Stimulated activated CD8-positive, alpha-beta memory T cell treated with anti-CD3 and anti-CD28 coated beads, Interleukin-7, amount 100 ng/mL, for 4 hours (primary cell): ENCODE measurements at regions not wholly inside any gene's neighbourhood (a gene's known extent, or its start where the extent isn't known, plus 50 kb on each side); places are given as distances from the start of the nearest gene placed in this dataset.

Experiments
- DNase-seq, 2 donors: peaks; one replicate each; pipeline ENCODE4 v3.0.0-alpha.2; 2020; ENCODE audit warnings: low read depth in 2 of 2

DNA sequence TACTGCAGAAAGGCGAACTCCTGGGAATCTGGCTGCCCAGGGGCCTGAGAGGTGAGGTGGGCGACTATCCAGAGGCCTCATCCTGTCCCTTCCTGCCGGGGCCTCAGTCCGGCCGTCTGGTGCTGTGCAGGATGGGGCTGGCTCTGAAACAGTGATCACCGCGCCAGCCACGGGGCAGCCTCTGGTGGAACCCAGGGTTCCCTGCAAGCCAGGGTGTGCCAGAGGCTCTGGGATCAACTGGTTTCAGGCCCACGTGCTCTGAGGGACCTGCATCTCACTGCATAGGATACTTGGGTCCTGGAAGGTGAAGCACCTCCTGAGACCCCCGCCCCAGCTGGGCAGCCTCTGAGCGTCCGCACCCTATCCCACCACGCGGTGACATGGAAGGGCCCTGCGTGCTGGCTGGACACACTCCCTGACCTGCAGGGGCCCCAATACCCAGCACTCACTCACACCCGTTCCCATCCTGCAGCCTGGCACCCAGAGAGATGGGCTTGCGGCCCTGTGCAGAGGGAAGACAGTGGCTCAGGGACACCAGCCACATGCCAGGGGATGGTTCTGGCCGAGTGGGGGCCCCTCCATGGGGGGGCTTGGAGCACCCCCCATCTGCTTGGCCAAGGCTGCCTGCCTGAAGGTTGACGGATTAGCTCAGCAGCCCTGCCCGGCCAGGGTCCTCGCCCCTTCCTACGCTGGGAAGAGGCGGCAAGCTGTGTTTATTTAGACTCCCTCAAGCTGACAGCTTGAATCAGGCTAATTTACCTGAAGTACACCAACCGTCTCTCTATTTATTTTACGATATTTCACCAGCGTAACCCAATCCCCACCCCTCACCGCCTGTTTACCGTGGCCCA lies 64.3 kb upstream of the TTC34 start:
- no peak for DNase-seq

DNA sequence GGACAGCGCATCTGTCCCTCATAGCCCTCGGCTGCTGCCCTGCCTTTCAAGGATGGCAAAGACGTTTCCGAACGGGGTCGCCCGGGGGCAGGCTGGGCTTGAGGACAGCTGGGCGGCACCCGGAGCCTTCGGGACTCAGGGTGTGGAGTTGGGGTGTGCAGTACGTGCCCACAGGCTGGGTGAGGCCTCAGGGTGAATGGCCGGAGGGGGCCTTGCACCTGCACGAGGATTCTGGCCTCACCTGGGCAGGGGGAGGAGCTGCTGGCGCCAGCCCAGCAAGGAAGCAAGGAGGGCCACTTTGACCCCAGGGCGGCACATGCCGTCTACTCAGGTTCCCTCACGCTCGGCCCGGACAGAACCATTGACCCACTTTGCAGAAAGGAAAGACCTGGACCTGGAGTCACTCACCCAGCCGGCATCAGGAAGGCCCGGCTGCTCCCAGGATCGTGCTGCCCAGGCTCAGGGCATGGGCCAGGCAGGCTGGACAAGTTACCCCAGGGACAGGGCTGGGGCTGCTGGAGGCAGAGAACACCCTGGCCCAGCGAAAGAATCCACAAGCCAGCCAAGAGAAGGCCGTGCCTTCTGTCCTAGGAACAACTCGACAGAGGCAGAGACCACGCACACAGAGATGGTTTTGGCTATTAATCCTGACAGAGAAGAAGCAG lies 65.1 kb upstream of the TTC34 start:
- no peak for DNase-seq

DNA sequence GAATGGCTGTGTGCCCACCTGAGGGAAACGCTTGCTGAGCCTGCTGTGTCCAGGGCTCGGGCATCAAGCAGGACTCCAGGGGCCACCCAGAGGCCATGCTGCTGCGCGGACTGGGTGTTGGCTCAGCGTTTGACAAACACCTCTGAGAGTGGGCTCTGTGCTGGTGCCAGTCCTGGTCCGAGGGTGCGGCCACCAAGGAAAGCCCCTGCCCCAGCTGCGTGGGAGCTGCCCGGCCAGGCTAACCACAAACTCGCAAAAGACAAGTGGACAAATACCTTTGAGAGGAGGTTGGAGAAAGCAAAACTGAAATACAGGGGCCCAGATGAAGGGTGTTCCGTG lies 65.6 kb upstream of the TTC34 start:
- no peak for DNase-seq

DNA sequence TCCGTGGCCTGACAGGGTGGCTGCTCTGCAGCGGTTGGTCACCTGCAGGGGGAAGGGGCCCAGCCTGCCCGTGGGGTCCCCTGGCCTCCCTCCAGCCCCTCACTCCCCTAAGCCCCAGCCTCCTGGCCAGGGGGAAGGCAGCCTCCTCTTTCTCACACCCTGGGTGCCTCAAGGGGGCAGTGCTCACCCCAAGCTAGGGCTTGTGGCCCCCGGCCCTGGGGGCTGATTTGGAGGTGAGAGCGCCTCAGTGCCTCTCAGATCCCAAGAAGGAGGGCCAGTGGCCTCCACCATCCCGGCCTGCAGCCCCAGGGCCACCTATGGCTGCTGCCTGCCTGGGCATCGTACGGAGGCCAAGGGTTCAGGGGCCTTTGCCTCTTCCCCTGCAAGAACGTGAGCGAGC lies 66.4 kb upstream of the TTC34 start:
- no peak for DNase-seq

DNA sequence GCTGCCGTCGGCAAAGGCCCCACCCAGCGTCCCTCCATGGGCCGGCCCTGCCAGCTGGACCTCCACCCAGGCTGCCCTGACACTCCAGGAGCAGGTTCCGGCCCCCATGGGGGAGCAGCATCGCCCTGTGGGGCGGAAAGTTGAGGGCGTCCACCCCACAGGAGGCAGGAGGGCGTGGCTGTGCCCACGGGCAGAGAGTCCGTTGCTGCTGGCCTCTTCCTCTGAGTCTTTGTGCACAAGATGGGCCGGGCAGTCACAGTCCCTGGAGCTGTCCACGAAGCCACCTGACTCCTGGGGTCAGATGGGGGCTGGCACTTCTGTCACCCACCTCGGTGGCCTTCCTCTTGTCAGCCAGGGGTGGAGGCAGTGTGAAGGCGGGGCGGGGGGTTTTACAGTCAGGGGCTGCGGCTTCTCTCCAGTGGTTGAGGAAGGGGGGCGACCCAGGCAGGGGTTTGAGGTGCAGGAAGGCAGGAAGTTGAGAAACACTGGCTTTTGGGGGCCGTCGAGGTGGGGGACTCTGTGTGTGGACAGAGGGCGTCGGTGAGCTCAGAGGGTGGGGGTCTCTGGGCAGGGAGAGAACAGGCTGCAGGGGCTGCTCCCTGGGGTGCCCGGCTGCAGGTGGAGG lies 67.2 kb upstream of the TTC34 start:
- DNase-seq, result no peak

DNA sequence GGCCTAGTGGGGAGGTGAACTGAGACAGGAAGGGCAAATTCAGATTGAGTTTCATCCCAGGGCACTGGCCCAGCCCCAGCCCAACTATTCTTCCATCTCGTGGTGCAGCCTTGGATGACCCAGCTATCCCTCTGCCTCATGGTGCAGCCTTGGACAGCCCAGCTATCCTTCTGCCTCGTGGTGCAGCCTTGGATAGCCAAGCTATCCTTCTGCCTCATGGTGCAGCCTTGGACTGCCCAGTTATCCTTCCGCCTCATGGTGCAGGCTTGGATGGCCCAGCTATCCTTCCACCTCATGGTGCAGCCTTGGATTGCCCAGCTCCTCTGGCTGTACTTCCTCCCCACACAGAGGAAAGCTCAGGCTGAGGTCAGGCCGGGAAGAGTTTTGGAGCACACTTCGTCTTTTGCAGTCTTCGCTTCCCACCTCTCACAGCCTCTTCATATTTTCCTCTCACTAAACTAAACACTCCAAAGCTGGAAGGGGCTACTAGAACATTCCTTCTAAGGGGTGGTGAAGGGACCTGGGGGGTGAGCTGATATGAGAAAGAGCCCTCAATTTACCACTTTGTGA lies 69.8 kb upstream of the TTC34 start:
- DNase-seq, result no peak

DNA sequence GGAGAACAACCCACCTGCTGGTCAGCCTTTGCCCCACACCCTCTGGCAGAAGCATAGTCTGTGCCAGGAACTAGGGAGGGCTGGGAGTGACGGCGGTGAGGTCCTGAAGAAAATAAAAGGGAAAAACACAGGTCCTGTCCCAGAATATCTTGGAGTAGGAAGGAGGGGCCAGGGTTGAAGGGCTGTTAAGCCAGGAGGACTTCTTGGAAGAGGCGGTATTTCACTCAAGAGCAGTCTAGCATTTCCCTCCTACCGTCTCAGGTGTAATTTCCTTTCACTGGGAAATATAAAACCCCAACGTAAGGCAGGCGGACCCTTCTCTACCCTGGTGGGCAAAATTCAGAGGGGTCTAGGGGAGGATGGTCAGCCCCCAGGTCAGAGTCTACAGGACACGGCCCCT lies 72.7 kb upstream of the TTC34 start:
- no peak for DNase-seq

DNA sequence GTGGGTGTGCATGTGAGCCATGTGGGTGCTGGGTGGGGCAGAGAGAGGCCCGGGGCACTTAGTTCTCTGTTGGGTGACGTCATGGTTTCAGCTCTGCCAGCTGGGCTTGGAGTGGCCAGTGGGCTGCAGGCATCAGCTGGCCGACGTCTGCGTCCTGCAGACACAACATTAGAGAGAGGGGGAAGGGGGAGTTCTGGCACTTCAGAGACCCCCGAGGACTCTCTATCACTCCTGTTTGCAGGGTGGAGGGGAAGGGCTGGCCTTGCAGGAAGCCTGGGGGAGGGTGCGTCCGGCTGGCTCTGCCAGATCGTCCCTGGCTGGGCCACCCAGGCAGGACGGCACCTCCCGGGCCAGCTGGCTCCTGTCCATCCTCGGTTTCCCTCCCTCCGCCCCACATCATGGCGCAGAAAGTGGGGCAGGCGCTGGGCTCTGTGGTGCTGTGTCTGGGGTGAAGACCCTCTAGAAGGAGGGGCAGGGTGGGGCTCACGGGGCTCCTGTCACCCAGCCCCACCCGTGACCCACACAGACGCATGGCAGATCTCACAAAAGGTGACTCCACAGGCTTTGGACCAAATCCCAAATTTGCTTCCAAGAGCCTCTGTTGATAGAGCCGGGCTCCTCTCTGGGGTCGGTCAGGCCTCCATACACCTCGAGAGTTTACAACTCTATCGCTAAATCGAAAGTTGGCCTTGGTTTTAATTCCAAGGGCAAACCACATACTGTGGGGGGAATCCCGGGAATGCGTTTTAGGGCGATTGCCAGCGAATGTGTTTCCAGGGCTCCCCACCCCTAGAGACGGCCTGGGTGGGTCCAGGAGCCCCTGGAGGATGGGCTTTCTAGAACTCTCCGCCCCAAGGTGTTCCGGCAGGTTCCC lies 73.4 kb upstream of the TTC34 start:
- no peak for DNase-seq

DNA sequence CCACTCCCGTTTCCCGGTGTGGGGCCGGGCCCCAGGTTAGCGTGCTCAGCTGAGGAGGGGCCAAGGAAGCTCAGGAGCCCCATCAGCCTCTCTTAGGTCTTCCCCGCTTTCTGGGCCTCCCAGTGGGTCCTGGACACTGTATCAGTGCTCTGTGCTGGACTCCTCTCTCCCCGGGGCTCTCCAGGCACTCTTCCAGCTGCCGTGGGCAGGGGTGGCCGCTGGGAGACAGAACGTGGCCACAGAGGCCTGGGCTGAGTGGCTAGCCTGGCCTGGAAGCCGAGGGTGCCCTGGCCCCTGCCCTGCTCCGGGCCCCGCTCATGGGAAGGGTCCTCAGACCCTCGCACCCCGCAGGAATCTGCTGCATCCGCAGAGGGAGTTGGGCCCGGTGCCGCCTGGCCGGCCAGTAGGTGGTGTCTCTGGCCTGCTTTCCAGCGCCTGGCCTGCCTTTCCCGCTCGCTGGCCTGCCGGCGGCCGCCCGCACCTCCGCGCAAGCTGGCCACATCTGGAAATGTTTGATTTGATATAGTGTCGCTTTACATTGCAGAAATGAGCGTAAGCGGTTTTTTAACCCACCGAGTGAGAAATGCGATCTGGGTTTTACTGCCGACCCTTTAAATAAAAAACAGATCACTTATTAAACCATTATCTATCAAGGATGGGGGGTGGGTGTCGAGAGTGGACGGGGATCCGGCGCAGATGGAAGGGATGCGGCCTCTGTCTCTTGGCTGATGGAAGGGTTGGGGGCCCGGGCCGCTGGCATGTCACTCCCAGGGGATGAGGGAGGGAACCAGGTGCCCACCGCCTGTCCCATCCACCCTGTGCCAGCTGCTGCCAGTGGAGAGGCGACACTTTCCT lies 74.4 kb upstream of the TTC34 start:
- no peak for DNase-seq

DNA sequence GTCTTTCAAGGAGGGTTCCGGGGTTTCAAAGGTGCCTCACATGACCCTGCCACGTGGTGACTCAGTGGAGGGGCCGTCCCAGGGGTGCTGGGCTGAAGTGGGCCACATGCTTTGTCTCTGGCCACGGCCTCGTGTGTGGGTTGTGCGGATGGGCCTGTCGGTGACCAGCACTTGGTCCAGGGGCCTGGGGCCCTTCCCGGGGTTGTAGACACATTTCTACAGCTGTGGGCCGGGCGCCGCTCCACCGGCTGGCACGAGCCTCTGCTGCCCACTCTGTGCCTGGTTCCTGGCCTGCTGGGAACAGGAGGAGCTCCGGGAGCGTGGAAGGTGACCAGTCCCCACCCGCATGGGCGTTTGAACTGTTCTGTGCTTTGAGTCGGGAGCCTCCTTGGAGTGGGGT lies 75.4 kb upstream of the TTC34 start:
- DNase-seq, result no peak

DNA sequence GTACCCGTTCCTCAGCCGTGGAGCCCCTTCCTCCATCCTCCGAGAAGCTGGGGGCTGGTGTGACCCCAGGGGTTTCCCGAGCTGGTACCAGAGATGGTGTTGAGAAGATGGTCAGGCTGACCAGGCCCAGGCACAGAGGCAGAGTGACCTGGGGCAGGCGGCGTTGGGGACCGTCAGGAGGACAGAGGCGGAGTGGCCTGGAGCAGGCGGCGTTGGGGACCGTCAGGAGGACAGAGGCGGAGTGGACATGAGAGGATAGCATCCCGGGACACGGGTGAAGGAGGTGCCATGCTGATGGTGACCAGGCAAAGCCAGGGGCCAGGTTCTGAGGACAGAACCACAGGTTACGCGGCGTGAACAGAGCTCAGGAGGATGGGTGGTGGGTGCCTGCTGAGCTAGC lies 75.9 kb upstream of the TTC34 start:
- no peak for DNase-seq

DNA sequence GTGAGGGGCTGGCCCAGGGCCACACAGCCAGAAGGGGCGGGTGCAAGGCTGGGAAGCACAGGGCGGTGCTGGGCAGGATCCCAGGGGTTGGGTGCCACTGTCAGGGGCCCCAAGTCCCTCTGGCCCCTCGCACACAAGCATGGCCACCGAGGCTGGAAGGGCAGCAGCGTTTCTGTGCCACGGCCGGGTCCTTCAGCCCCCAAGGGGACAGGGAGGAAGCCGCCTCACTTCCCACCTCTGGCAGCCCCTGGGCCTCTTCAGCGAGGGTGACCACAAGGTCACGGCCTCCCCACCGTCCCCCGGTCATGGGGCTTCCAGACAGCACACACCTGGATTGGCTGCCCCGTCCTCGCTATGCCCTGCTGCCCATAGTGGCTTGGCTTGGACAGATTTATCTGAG lies 77.1 kb upstream of the TTC34 start:
- no peak for DNase-seq

DNA sequence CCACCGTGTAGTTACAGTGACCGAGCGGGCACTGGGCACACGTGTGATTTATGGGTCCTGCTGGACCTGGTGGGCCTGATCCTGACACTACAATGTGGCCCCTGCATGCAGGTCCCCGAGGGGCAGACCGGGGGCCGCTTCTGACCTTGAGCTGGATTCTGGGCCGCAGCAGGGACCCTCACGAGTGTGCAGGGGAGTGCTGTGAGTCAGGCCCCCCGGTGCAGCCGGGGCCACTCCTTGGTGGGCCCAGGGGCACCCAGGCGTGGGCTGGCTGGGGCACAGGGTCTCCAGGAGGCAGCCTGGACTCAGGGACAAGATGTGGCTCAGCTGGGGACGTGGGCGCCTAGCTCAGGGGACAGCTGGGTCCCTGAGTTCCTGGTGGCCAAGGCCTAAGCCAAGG lies 77.5 kb upstream of the TTC34 start:
- DNase-seq, result no peak

DNA sequence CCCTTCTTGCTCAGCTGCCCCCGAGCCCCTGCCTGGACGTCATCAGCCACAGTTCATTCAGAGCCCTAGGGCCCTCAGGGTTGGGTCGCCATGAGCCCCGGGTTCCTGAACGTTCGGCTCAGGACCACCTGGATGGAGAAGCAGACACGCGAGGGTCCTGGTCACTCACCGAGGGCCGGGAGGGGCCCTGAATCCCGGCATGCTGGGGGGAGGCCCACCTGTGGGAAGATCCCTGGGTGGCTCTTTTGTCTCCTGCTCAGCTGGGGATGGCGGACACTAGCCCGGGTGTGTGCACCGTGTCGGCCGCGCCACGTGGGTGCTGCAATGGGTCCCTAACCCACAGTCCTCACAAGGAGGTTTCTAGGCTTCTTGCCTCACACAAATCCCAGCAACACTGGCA lies 78.1 kb upstream of the TTC34 start:
- no peak for DNase-seq

DNA sequence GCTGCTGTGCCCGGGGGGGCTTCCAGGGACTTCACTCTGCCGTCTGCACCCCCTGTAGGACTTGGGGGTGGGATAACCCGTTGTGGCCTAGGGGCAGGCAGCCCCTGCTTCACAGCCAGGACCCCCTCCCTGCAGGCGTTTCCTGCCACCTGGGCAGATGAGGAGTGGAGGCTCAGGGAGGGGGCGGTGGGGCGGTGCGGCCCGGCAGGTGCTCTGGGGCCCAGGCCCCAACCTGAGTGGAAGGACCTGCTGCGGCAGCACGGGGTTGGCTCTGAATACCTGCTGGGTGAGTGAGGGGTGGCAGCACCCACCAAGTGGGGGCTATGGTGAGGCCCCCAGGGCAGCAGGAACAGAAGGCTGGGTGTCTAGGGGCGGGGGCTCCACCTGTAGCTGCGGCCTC lies 78.6 kb upstream of the TTC34 start:
- DNase-seq, result no peak

DNA sequence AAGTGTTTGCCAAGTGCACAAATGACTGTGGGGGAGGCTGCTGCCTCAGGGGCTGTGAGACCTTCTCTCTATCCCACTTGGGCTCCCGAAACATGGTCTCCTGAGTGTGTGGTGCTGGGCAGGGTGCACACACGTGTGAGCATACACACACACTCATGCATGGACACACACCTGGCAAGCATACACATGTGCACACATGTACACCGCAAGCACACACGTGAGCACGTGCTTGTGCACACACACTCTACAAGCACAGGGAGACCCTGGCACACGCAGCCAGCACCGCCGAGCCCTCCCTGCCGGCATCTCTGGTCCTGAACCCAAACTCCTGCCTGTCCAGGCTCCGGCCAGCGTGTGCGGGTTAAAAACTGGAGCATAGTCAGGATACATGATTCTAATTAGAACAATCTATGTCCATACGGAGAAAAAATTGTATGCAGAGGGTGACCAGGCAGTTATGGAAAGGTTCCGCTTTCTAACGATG lies 79.4 kb upstream of the TTC34 start:
- DNase-seq, result no peak

DNA sequence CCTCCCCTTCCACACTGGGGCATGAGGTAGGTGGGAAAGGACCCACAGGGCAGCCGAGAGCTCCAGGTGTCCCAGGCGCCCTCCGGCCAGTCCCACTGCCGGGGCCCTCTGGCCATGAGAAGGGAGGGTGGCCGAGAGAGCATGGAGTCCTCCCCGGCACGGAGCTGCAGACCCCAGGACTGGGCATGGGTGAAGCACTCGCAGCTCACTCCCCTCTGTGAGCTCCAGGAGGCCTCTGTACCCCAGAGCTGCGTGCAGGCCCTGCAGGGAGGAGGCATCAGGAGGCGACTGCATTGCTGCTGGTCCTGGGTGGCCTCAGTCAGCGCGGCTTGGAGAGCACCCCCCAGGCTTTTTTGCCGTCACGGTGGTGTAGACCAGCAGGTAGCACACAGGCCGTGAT lies 80.1 kb upstream of the TTC34 start:
- DNase-seq, result no peak

DNA sequence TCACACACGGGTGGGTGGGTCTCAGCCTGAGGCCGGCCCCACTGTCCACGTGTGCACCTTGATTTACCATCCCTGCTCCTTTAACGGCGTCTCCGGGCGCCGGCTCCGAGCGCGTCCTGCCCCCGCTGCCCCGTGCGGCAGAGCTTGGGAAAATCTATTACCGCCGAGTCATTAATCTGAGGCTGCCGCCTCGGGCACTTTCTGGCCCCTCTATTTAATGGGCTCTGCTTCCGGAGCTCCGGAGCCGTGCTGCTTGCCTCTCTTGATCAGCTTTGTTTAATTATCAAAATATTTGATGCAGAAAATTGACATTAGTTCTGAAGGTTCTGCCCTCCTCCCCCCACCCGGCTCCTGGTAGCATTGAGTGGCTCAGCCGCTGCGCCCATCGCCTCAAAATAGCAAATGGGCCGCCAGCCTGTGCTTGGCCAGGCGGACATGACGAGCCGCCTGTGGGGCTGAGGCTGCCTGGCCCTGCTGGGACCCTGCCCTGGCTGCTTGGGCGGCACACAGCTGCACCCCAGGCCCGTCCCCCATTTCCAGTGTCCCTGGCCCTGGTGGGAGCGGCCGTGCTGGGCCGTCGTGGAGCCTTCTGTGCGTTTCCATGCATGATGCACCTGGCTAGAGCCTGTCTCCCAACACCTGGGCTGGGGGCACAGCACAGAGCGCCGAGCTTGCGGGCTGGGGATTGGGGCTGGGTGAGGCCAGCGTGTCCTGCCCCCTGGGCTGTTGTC lies 81.6 kb upstream of the TTC34 start:
- no peak for DNase-seq

DNA sequence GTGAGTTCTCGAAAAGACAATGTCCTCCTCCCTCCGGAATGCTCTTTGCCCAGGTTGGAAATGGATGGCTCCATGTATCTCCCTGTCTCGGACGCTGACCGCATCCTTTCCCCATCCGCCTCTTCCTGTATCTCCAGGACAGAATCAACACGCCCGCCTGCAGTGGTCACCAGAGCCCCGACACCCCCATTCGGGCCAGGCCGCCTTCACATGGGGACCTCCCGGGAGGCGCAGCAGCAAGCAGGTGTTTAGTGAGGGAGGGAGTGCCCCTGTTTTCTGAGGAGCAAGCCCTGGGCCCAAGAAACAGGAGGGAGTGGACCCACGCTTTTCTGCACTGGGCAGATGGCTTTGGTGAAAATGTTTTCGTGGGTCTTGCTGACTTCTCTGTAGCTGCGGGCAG lies 83.5 kb upstream of the TTC34 start:
- DNase-seq, result no peak

DNA sequence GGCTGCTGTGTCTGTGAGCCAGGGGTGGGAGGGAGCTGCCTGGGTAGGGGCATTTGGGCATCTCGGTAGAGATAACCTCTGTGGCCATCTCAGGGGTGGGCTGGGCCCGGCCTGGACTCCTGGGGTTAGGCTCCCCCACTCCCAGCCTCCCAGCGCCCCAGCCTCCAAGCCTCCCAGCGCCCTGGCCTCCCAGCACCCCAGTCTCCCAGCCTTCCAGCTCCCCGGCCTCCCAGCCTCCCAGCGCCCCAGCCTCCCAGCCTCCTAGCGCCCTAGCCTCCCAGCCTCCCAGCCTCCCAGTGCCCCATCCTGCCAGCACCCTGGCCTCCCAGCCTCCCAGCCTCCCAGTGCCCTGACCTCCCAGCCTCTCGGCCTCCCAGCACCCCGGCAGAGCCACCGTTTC lies 85.1 kb upstream of the TTC34 start:
- no peak for DNase-seq
